Parathyroid adenoma (tissue), 2 donors: ENCODE measurements at regions not wholly inside any gene's neighbourhood (a gene's known extent, or its start where the extent isn't known, plus 50 kb on each side); places are given as distances from the start of the nearest gene placed in this dataset.

ENCODE experiments used
- H2AFZ ChIP-seq: fragments of 300-600 bp; sonication (generic); one replicate; pipeline ENCODE4 v1.7.0; 2017; ENCODE audit warnings: antibody characterized with exemption, mild to moderate bottlenecking
- H3K27ac ChIP-seq: fragments of 300-600 bp; sonication (generic); one replicate; pipeline ENCODE4 v1.7.0; 2017
- H3K27me3 ChIP-seq: fragments of 300-600 bp; sonication (generic); one replicate; pipeline ENCODE4 v1.7.0; 2017; ENCODE audit warnings: low read length; ENCODE audit not compliant: control insufficient read depth, insufficient read depth
- H3K36me3 ChIP-seq: fragments of 300-600 bp; sonication (generic); one replicate; pipeline ENCODE4 v1.7.0; 2017; ENCODE audit warnings: low read length; ENCODE audit not compliant: control insufficient read depth, insufficient read depth
- H3K4me1 ChIP-seq: fragments of 300-600 bp; sonication (generic); one replicate; pipeline ENCODE4 v1.7.0; 2017; ENCODE audit warnings: control low read depth
- H3K4me2 ChIP-seq: fragments of 300-600 bp; sonication (generic); one replicate; pipeline ENCODE4 v1.7.0; 2017; ENCODE audit warnings: low read length
- H3K4me3 ChIP-seq: fragments of 300-600 bp; sonication (generic); one replicate; pipeline ENCODE4 v1.7.0; 2017; ENCODE audit warnings: low read depth, low read length
- H3K79me2 ChIP-seq: fragments of 300-600 bp; sonication (generic); one replicate; pipeline ENCODE4 v1.7.0; 2017; ENCODE audit warnings: control low read depth
- H3K9ac ChIP-seq: fragments of 300-600 bp; sonication (generic); one replicate; pipeline ENCODE4 v1.7.0; 2017; ENCODE audit warnings: mild to moderate bottlenecking
- H3K9me3 ChIP-seq: fragments of 300-600 bp; sonication (generic); one replicate; pipeline ENCODE4 v1.7.0; 2017; ENCODE audit warnings: low read length; ENCODE audit not compliant: control insufficient read depth
- CTCF ChIP-seq: fragments of 300-600 bp; sonication (generic); IDR thresholded peaks from one replicate; pipeline ENCODE4 v1.7.0; 2017; ENCODE audit warnings: antibody characterized with exemption, mild to moderate bottlenecking
- donor health status: primary hyperparathyroidism.

GRCh38 chr21:43328185-43328957, 98.6 kb downstream of the SIK1 start:
- no peaks in the 10 kb centered on the region for H3K27me3 ChIP-seq
- H3K36me3 ChIP-seq: no peaks in the 10 kb centered on the region
- no peaks in the 10 kb centered on the region for H3K79me2 ChIP-seq
- H3K9me3 ChIP-seq: no peaks in the 10 kb centered on the region
- no peak for TF ChIP-seq CTCF
- H3K4me3 ChIP-seq: no peak overlapping the region
- no peak overlapping the region for H3K9ac ChIP-seq
- no peak overlapping the region for H3K27ac ChIP-seq
- no peak overlapping the region for H3K4me2 ChIP-seq
- no peak overlapping the region for H2AFZ ChIP-seq
- H3K4me1 ChIP-seq: peaks cover 2% of the 10 kb centered on the region

GRCh38 chr21:43325968-43326715, 100.8 kb downstream of the SIK1 start:
- Histone ChIP-seq H3K27me3 (no peaks in the 10 kb centered on the region), H3K9me3 (no peaks in the 10 kb centered on the region), H3K4me3 (no peak overlapping the region), H3K4me1 (no peaks in the 10 kb centered on the region), H2AFZ (no peak overlapping the region), H3K27ac (no peak overlapping the region), H3K36me3 (no peaks in the 10 kb centered on the region), H3K9ac (no peak overlapping the region), H3K79me2 (no peaks in the 10 kb centered on the region), H3K4me2 (no peak overlapping the region)
- no peak for TF ChIP-seq CTCF

GRCh38 chr21:43325036-43325435, 101.9 kb downstream of the SIK1 start:
- Histone ChIP-seq H3K9me3 (no peaks in the 10 kb centered on the region), H2AFZ (no peak overlapping the region), H3K4me2 (no peak overlapping the region), H3K79me2 (no peaks in the 10 kb centered on the region), H3K36me3 (no peaks in the 10 kb centered on the region), H3K27me3 (no peaks in the 10 kb centered on the region), H3K4me1 (no peaks in the 10 kb centered on the region), H3K27ac (no peak overlapping the region), H3K9ac (no peak overlapping the region), H3K4me3 (no peak overlapping the region)
- TF ChIP-seq CTCF: no peak

- H3K4me2 ChIP-seq: no peak overlapping the region
- H3K9me3 ChIP-seq: no peaks in the 10 kb centered on the region
- H3K4me1 ChIP-seq: no peaks in the 10 kb centered on the region
- no peak overlapping the region for H2AFZ ChIP-seq
- H3K27ac ChIP-seq: no peak overlapping the region
- H3K36me3 ChIP-seq: no peaks in the 10 kb centered on the region
- H3K4me3 ChIP-seq: no peak overlapping the region
- no peaks in the 10 kb centered on the region for H3K79me2 ChIP-seq
- no peak overlapping the region for H3K9ac ChIP-seq
- no peak for TF ChIP-seq CTCF
- no peaks in the 10 kb centered on the region for H3K27me3 ChIP-seq
Measured at GRCh38 chr21:43324596-43324995, 102.3 kb downstream of the SIK1 start.
